ENCODE measurements at regions not wholly inside any gene's neighbourhood (a gene's known extent, or its start where the extent isn't known, plus 50 kb on each side); places are given as distances from the start of the nearest gene placed in this dataset.

GRCh38 chr12:30345744-30346471 is 349.8 kb downstream of the IPO8 start:
- H3K36me3 ChIP-seq (ENCODE audit: control insufficient read depth, insufficient read depth, low read length) = no peaks in the 10 kb centered on the region
- DNase-seq (ENCODE audit: extremely low read depth, insufficient read length) = no peak
- TF ChIP-seq CTCF (IDR thresholded peaks at IDR 0.05; ENCODE audit: insufficient read depth, low read length, poor library complexity, severe bottlenecking) = no peak
- no peak overlapping the region for H3K4me3 ChIP-seq (replicated peaks; ENCODE audit: low read depth, low read length)
- H3K27me3 ChIP-seq (replicated peaks; ENCODE audit: control insufficient read depth, insufficient read depth, low read length) = no peaks in the 10 kb centered on the region

DNA sequence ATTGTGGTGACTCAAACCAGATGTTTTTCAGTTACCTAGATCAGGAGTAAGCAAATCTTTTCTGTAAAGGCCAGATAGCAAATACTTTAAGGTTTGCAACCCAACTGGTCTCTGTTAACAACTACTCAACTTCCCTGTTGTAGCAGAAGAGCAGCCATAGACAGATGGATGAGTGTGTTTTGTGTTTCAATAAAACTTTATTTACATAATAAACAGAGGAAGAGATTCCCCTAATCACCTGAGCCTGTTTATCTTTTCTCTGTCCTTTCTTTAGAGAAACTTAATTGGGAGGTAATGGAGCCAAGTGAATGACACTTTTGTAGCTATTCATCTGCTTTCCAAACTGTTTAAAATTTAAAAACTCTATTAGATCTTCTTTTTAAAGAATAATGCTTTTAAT is 365.1 kb downstream of the IPO8 start:
- Histone ChIP-seq H3K27me3 (replicated peaks; ENCODE audit: control insufficient read depth, insufficient read depth, low read length) (no peaks in the 10 kb centered on the region), H3K4me3 (replicated peaks; ENCODE audit: low read depth, low read length) (no peak overlapping the region), H3K36me3 (ENCODE audit: control insufficient read depth, insufficient read depth, low read length) (no peaks in the 10 kb centered on the region)
- no peak for DNase-seq (ENCODE audit: extremely low read depth, insufficient read length)
- TF ChIP-seq CTCF (IDR thresholded peaks at IDR 0.05; ENCODE audit: insufficient read depth, low read length, poor library complexity, severe bottlenecking) = no peak

- Histone ChIP-seq H3K36me3 (ENCODE audit: control insufficient read depth, insufficient read depth, low read length) (no peaks in the 10 kb centered on the region), H3K4me3 (replicated peaks; ENCODE audit: low read depth, low read length) (no peak overlapping the region), H3K27me3 (replicated peaks; ENCODE audit: control insufficient read depth, insufficient read depth, low read length) (no peaks in the 10 kb centered on the region)
- DNase-seq (ENCODE audit: extremely low read depth, insufficient read length) = no peak
- no peak for TF ChIP-seq CTCF (IDR thresholded peaks at IDR 0.05; ENCODE audit: insufficient read depth, low read length, poor library complexity, severe bottlenecking)
Observed at GRCh38 chr12:30329281-30329680, 366.4 kb downstream of the IPO8 start.

DNA sequence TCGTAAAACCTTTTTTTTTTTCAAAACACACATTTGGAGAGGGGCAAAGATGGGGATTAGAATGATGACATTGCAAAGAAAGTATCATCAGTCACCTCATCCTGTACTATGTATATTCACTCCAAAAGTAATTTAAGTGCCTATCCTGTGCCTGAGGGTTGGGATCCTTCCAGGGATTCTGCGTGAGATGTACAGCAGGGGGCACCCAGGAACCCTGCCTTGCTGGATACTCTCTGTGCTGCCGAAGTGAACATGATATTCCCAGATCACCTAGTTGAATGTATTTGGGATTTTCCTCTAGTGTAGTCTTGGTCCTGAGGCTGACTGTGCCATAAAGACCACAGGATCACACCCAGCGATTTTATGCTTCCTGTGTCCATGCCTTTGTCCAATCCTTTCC is 372.7 kb downstream of the IPO8 start:
- TF ChIP-seq CTCF (IDR thresholded peaks at IDR 0.05; ENCODE audit: insufficient read depth, low read length, poor library complexity, severe bottlenecking) = no peak
- Histone ChIP-seq H3K4me3 (replicated peaks; ENCODE audit: low read depth, low read length) (no peak overlapping the region), H3K27me3 (replicated peaks; ENCODE audit: control insufficient read depth, insufficient read depth, low read length) (no peaks in the 10 kb centered on the region), H3K36me3 (ENCODE audit: control insufficient read depth, insufficient read depth, low read length) (no peaks in the 10 kb centered on the region)
- DNase-seq (ENCODE audit: extremely low read depth, insufficient read length) = no peak

GRCh38 chr12:30320561-30320960 is 375.1 kb downstream of the IPO8 start:
- H3K4me3 ChIP-seq (replicated peaks; ENCODE audit: low read depth, low read length) = no peak overlapping the region
- no peak for DNase-seq (ENCODE audit: extremely low read depth, insufficient read length)
- no peak for TF ChIP-seq CTCF (IDR thresholded peaks at IDR 0.05; ENCODE audit: insufficient read depth, low read length, poor library complexity, severe bottlenecking)
- no peaks in the 10 kb centered on the region for H3K36me3 ChIP-seq (ENCODE audit: control insufficient read depth, insufficient read depth, low read length)
- H3K27me3 ChIP-seq (replicated peaks; ENCODE audit: control insufficient read depth, insufficient read depth, low read length) = no peaks in the 10 kb centered on the region
